Panc1 (cell line): ENCODE measurements at regions not wholly inside any gene's neighbourhood (a gene's known extent, or its start where the extent isn't known, plus 50 kb on each side); places are given as distances from the start of the nearest gene placed in this dataset.
"Not testable (repeated sequence)": the region's sequence is repeated elsewhere in the genome, so short reads cannot be mapped to it uniquely, and the experiment has no call there.

ENCODE experiments used
- ATAC-seq: fragments of 200-7000 bp; cut with Tn5 transposase; 2 replicates; pipeline ENCODE4 v1.9.1; 2020; ENCODE audit warnings: mild to moderate bottlenecking, moderate library complexity
- BruUV-seq: library from RNA; stranded (reverse); fragments of 400-500 nt; replicated peaks from 2 replicates; lab custom pipeline; 2021; lab: Mats Ljungman, UMichigan
- CTCF ChIA-PET: fragments of 300-600 bp; sonication (Branson Sonifier 250); formaldehyde crosslinking; loops from one replicate; lab custom pipeline; 2022; ENCODE audit warnings: antibody characterized with exemption; lab: Charles Lee
- POLR2A ChIA-PET: fragments of 300-600 bp; sonication (Branson Sonifier 250); formaldehyde crosslinking; loops from one replicate; lab custom pipeline; 2022; ENCODE audit warnings: antibody characterized with exemption; lab: Charles Lee
- DNase-seq: peaks from one replicate; pipeline ENCODE4 v3.0.0-alpha.2; 2010; ENCODE audit warnings: low read depth, low spot score
- H3K27ac ChIP-seq: 2 replicates; pipeline ENCODE4 v1.5.1; 2011; ENCODE audit warnings: mild to moderate bottlenecking, low read length, inconsistent platforms
- H3K27me3 ChIP-seq: fragments of 200-500 bp; sonication (Bioruptor generic); 2 replicates; pipeline ENCODE4 v1.6.0; 2014; ENCODE audit warnings: low read length, inconsistent platforms; ENCODE audit not compliant: control insufficient read depth, insufficient read depth
- H3K36me3 ChIP-seq: fragments of 200-500 bp; sonication (Bioruptor generic); 2 replicates; pipeline ENCODE4 v1.5.1; 2014; ENCODE audit warnings: inconsistent platforms, mild to moderate bottlenecking, low read length, moderate library complexity; ENCODE audit not compliant: control insufficient read depth, insufficient read depth
- H3K4me1 ChIP-seq: 2 replicates; pipeline ENCODE4 v1.5.1; 2011; ENCODE audit warnings: inconsistent platforms, mild to moderate bottlenecking, low read length, moderate library complexity; ENCODE audit not compliant: control insufficient read depth, insufficient read depth
- H3K4me3 ChIP-seq, 2 experiments: 2 replicates each; pipeline ENCODE4 v1.5.1; 2011 to 2012; ENCODE audit warnings: low read depth in 2 of 2, low read length in 2 of 2, mild to moderate bottlenecking in 2 of 2, inconsistent platforms in 1 of 2, moderate library complexity in 1 of 2
- H3K9me3 ChIP-seq: fragments of 200-500 bp; sonication (Bioruptor generic); 2 replicates; pipeline ENCODE4 v1.5.1; 2014; ENCODE audit warnings: low read depth, mild to moderate bottlenecking, inconsistent platforms, low read length, moderate library complexity; ENCODE audit not compliant: control insufficient read depth, insufficient read depth
- CTCF ChIP-seq: fragments of 450-650 bp; IDR thresholded peaks from 2 replicates; pipeline ENCODE4 v1.5.1; 2017; ENCODE audit warnings: mild to moderate bottlenecking
- POLR2AphosphoS5 ChIP-seq: IDR thresholded peaks from 2 replicates; pipeline ENCODE4 v1.6.1; 2012; ENCODE audit warnings: mild to moderate bottlenecking, low read depth, low read length, moderate library complexity
- REST ChIP-seq, 2 experiments: IDR thresholded peaks; 2 replicates each; pipeline ENCODE4 v1.6.1; 2011 to 2012; ENCODE audit warnings: low read depth in 2 of 2, control low read depth in 1 of 2, low read length in 1 of 2, mild to moderate bottlenecking in 1 of 2, moderate library complexity in 1 of 2; ENCODE audit not compliant: insufficient read depth in 1 of 2
- SIN3A ChIP-seq: IDR thresholded peaks from 2 replicates; pipeline ENCODE4 v1.6.1; 2012; ENCODE audit warnings: low read depth, mild to moderate bottlenecking, low read length, moderate library complexity, borderline replicate concordance; ENCODE audit not compliant: insufficient read depth
- TCF7L2 ChIP-seq: IDR thresholded peaks from 2 replicates; pipeline ENCODE4 v1.6.1; 2011; ENCODE audit warnings: mild to moderate bottlenecking, low read depth, low read length, inconsistent platforms
- in situ Hi-C: cut with HindIII; loops from 2 replicates; pipeline ENCODE4 v1.10.0; 2016; ENCODE audit warnings: low sequenced_read_pairs, low pct_unique_long_range_greater_than_20kb
- intact Hi-C: fragments of 100-400 bp; cut with micrococcal nuclease; formaldehyde crosslinking; loops from one replicate; pipeline ENCODE4 v1.10.0; 2022; ENCODE audit not compliant: unreplicated experiment

GRCh38 chr2:118577202-118577601 is 270.2 kb downstream of the EN1 start:
- intact Hi-C loops = no loop called here
- Histone ChIP-seq H3K27me3 (no peaks in the 10 kb centered on the region), H3K9me3 (no peaks in the 10 kb centered on the region), H3K27ac (no peak overlapping the region), H3K36me3 (no peaks in the 10 kb centered on the region), H3K4me3 (no peak overlapping the region), H3K4me1 (no peaks in the 10 kb centered on the region)
- DNase-seq = no peak
- no peak for ATAC-seq
- ChIA-PET CTCF (no interaction called here), POLR2A (no interaction called here)
- in situ Hi-C loops = no loop called here
- TF ChIP-seq TCF7L2 = no peak
- TF ChIP-seq REST (IDR thresholded peaks at IDR 0.05; ENCODE audit: insufficient read depth in 1 of 2, low read depth in 2 of 2, low read length in 1 of 2) = no peak
- TF ChIP-seq SIN3A = no peak
- no peak for TF ChIP-seq CTCF
- no peak for TF ChIP-seq POLR2AphosphoS5
- no TSS peak for BruUV-seq

GRCh38 chr2:118576109-118576855 is 271.2 kb downstream of the EN1 start:
- no TSS peak for BruUV-seq
- Histone ChIP-seq H3K4me3 (no peak overlapping the region), H3K9me3 (no peaks in the 10 kb centered on the region), H3K4me1 (no peaks in the 10 kb centered on the region), H3K36me3 (no peaks in the 10 kb centered on the region), H3K27me3 (no peaks in the 10 kb centered on the region), H3K27ac (no peak overlapping the region)
- ATAC-seq (no peak), DNase-seq (no peak)
- ChIA-PET CTCF (no interaction called here), POLR2A (no interaction called here)
- in situ Hi-C loops = no loop called here
- intact Hi-C loops = no loop called here
- TF ChIP-seq CTCF (no peak), TCF7L2 (no peak), SIN3A (no peak), POLR2AphosphoS5 (no peak), REST (IDR thresholded peaks at IDR 0.05; ENCODE audit: insufficient read depth in 1 of 2, low read depth in 2 of 2, low read length in 1 of 2) (no peak)

GRCh38 chr2:118572380-118572779 is 275.1 kb downstream of the EN1 start:
- in situ Hi-C loops, POLR2A ChIA-PET, H3K4me3 ChIP-seq, H3K36me3 ChIP-seq, ATAC-seq, BruUV-seq, CTCF ChIA-PET, H3K27ac ChIP-seq, intact Hi-C loops, DNase-seq, H3K4me1 ChIP-seq, H3K9me3 ChIP-seq, H3K27me3 ChIP-seq: not testable (repeated sequence)
